Cardiac muscle cell (in vitro differentiated cells and primary cell): ENCODE measurements at regions not wholly inside any gene's neighbourhood (a gene's known extent, or its start where the extent isn't known, plus 50 kb on each side); places are given as distances from the start of the nearest gene placed in this dataset.

Source experiments
- DNase-seq, 2 donors: peaks; one replicate each; pipeline versions ENCODE4 v3.0.0 to v3.0.0-alpha.2; 2010 to 2017; ENCODE audit warnings: low read depth in 1 of 2, low spot score in 1 of 2
- H3K27ac ChIP-seq: fragments of 200-600 bp; sonication (generic); 2 replicates; pipeline ENCODE4 v1.5.1; 2016
- H3K27me3 ChIP-seq: fragments of 200-600 bp; sonication (generic); 2 replicates; pipeline ENCODE4 v1.6.0; 2016; ENCODE audit warnings: control low read depth
- H3K36me3 ChIP-seq: fragments of 200-600 bp; sonication (generic); 2 replicates; pipeline ENCODE4 v1.5.1; 2016; ENCODE audit warnings: control low read depth
- H3K4me1 ChIP-seq: fragments of 200-600 bp; sonication (generic); 2 replicates; pipeline ENCODE4 v1.8.1; 2017; ENCODE audit warnings: low read depth, mild to moderate bottlenecking, mixed run types
- H3K4me3 ChIP-seq: fragments of 200-600 bp; sonication (generic); 2 replicates; pipeline ENCODE4 v1.5.1; 2016; ENCODE audit warnings: mild to moderate bottlenecking
- H3K9me3 ChIP-seq: fragments of 200-600 bp; sonication (generic); 2 replicates; pipeline ENCODE4 v1.5.1; 2017; ENCODE audit warnings: low read depth, mild to moderate bottlenecking, control low read depth
- CTCF ChIP-seq: IDR thresholded peaks from 2 replicates; pipeline ENCODE4 v1.5.1; 2012; ENCODE audit warnings: low read depth, mild to moderate bottlenecking, low read length

GRCh38 chr6:71579902-71580301, 291.3 kb downstream of the OGFRL1 start:
- DNase-seq, result no peak
- no peaks in the 10 kb centered on the region for H3K27me3 ChIP-seq
- no peaks in the 10 kb centered on the region for H3K4me1 ChIP-seq
- H3K36me3 ChIP-seq, result no peaks in the 10 kb centered on the region
- TF ChIP-seq CTCF, result no peak
- H3K9me3 ChIP-seq, result no peaks in the 10 kb centered on the region
- no peak overlapping the region for H3K4me3 ChIP-seq
- no peak overlapping the region for H3K27ac ChIP-seq

GRCh38 chr6:71582820-71583219, 294.2 kb downstream of the OGFRL1 start:
- no peak overlapping the region for H3K27ac ChIP-seq
- no peaks in the 10 kb centered on the region for H3K9me3 ChIP-seq
- H3K36me3 ChIP-seq, result no peaks in the 10 kb centered on the region
- no peak overlapping the region for H3K4me3 ChIP-seq
- no peaks in the 10 kb centered on the region for H3K4me1 ChIP-seq
- DNase-seq, result no peak
- TF ChIP-seq CTCF, result no peak
- no peaks in the 10 kb centered on the region for H3K27me3 ChIP-seq

- no peak overlapping the region for H3K27ac ChIP-seq
- DNase-seq, result no peak
- TF ChIP-seq CTCF, result no peak
- H3K36me3 ChIP-seq, result no peaks in the 10 kb centered on the region
- H3K27me3 ChIP-seq, result no peaks in the 10 kb centered on the region
- no peak overlapping the region for H3K4me3 ChIP-seq
- H3K4me1 ChIP-seq, result no peaks in the 10 kb centered on the region
- H3K9me3 ChIP-seq, result no peaks in the 10 kb centered on the region
These were observed 296.3 kb downstream of the OGFRL1 start for GRCh38 chr6:71584712-71585436.

GRCh38 chr6:71585472-71585871, 296.9 kb downstream of the OGFRL1 start:
- H3K27me3 ChIP-seq, result no peaks in the 10 kb centered on the region
- no peaks in the 10 kb centered on the region for H3K9me3 ChIP-seq
- H3K4me1 ChIP-seq, result no peaks in the 10 kb centered on the region
- TF ChIP-seq CTCF, result no peak
- no peak overlapping the region for H3K27ac ChIP-seq
- H3K4me3 ChIP-seq, result no peak overlapping the region
- H3K36me3 ChIP-seq, result no peaks in the 10 kb centered on the region
- no peak for DNase-seq

DNA sequence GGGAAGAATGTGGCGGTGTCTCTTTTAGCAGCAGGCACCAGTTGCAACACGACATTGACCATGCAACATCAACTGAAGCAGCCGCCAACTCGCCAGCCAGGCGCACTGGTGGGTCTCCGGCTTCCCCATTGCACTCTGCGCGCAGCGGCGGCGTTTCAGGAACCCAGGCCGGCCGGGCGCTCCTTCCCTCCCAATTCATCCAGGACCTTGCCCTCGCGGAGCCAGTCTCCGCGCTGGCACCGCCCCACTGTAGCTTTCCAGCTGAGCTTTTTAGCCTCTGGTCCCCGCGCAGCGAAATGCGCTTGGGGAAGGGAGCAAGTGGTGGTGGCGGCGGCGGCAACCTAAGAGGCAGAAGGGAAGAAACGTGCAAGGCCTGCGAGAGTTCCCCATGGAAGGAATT, 297.9 kb upstream of the RIMS1 start:
- Histone ChIP-seq H3K9me3 (no peaks in the 10 kb centered on the region), H3K4me1 (no peaks in the 10 kb centered on the region), H3K36me3 (no peaks in the 10 kb centered on the region), H3K4me3 (no peak overlapping the region), H3K27me3 (no peaks in the 10 kb centered on the region), H3K27ac (no peak overlapping the region)
- DNase-seq, result no peak
- TF ChIP-seq CTCF, result no peak
